Astrocyte (in vitro differentiated cells and primary cell): ENCODE measurements at regions not wholly inside any gene's neighbourhood (a gene's known extent, or its start where the extent isn't known, plus 50 kb on each side); places are given as distances from the start of the nearest gene placed in this dataset.

ENCODE experiments used
- EZH2 ChIP-seq: IDR thresholded peaks from 2 replicates; pipeline ENCODE4 v1.6.1; 2012; ENCODE audit warnings: mild to moderate bottlenecking, low read length, inconsistent platforms; ENCODE audit not compliant: insufficient read depth
- TF ChIP-seq, protein P1 (sequence below): IDR thresholded peaks from 2 replicates; pipeline ENCODE4 v1.5.1; 2011; ENCODE audit warnings: low read depth, mild to moderate bottlenecking, inconsistent platforms, low read length, moderate library complexity; ENCODE audit not compliant: insufficient read depth

DNA sequence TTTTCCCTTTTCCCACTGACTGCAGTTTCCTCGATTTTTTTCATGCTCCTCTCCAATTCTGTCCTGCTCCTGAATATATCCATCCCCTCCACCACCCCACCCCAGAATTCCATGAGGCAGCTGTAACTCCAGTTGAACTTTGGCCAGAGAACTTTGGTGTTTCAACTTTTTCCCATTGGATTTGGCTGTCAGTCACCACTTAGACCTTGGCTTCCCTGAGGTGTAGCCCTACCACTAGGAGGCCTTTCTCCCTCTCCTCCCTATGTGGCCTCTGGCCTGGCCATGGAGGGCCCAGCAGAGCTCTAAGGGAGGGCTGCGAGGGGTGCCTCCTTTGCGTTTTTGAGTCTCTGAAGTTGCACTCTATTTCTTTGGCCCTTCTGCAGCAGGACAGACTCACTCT lies 261.3 kb downstream of the PIK3R1 start:
- TF ChIP-seq, protein P1, sequence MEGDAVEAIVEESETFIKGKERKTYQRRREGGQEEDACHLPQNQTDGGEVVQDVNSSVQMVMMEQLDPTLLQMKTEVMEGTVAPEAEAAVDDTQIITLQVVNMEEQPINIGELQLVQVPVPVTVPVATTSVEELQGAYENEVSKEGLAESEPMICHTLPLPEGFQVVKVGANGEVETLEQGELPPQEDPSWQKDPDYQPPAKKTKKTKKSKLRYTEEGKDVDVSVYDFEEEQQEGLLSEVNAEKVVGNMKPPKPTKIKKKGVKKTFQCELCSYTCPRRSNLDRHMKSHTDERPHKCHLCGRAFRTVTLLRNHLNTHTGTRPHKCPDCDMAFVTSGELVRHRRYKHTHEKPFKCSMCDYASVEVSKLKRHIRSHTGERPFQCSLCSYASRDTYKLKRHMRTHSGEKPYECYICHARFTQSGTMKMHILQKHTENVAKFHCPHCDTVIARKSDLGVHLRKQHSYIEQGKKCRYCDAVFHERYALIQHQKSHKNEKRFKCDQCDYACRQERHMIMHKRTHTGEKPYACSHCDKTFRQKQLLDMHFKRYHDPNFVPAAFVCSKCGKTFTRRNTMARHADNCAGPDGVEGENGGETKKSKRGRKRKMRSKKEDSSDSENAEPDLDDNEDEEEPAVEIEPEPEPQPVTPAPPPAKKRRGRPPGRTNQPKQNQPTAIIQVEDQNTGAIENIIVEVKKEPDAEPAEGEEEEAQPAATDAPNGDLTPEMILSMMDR: no peak
- no peak for TF ChIP-seq EZH2
